KMS-11 (cell line): ENCODE measurements at regions not wholly inside any gene's neighbourhood (a gene's known extent, or its start where the extent isn't known, plus 50 kb on each side); places are given as distances from the start of the nearest gene placed in this dataset.

Experiments used
- H2AFZ ChIP-seq: fragments of 200-600 bp; sonication (generic); 2 replicates; pipeline ENCODE4 v1.6.1; 2016; ENCODE audit warnings: antibody characterized with exemption, mixed run types, low read depth
- H3K27ac ChIP-seq: fragments of 200-600 bp; sonication (generic); 2 replicates; pipeline ENCODE4 v1.6.1; 2016; ENCODE audit warnings: mild to moderate bottlenecking, mixed run types
- H3K27me3 ChIP-seq: fragments of 200-600 bp; sonication (generic); 2 replicates; pipeline ENCODE4 v1.6.1; 2017; ENCODE audit warnings: mild to moderate bottlenecking, low read depth, mixed run types, moderate library complexity; ENCODE audit not compliant: insufficient read depth
- H3K36me3 ChIP-seq: fragments of 200-600 bp; sonication (generic); 2 replicates; pipeline ENCODE4 v1.6.1; 2017; ENCODE audit warnings: mild to moderate bottlenecking, mixed run types; ENCODE audit not compliant: insufficient read depth
- H3K4me1 ChIP-seq: fragments of 200-600 bp; sonication (generic); 2 replicates; pipeline ENCODE4 v1.6.1; 2016; ENCODE audit warnings: mild to moderate bottlenecking, low read depth, mixed run types; ENCODE audit not compliant: poor library complexity, severe bottlenecking
- H3K4me2 ChIP-seq: fragments of 200-600 bp; sonication (generic); 2 replicates; pipeline ENCODE4 v1.7.0; 2016; ENCODE audit warnings: mild to moderate bottlenecking, mixed run types
- H3K4me3 ChIP-seq: fragments of 200-600 bp; sonication (generic); IDR thresholded peaks from 2 replicates; pipeline ENCODE4 v1.6.1; 2017; ENCODE audit warnings: low read depth, low read length, mixed read lengths; ENCODE audit not compliant: insufficient read depth
- H3K79me2 ChIP-seq: fragments of 200-600 bp; sonication (generic); 2 replicates; pipeline ENCODE4 v1.6.1; 2016; ENCODE audit warnings: low read depth, mixed run types; ENCODE audit not compliant: insufficient read depth
- H3K9ac ChIP-seq: fragments of 200-600 bp; sonication (generic); 2 replicates; pipeline ENCODE4 v1.6.1; 2016; ENCODE audit warnings: mild to moderate bottlenecking, mixed run types
- H4K20me1 ChIP-seq: fragments of 200-600 bp; sonication (generic); 2 replicates; pipeline ENCODE4 v1.6.1; 2016; ENCODE audit warnings: mild to moderate bottlenecking, mixed run types; ENCODE audit not compliant: insufficient read depth
- CTCF ChIP-seq: fragments of 200-600 bp; sonication (generic); conservative IDR thresholded peaks from 2 replicates; pipeline ENCODE4 v1.6.1; 2017; ENCODE audit warnings: low read depth, mild to moderate bottlenecking, antibody characterized with exemption, low read length, moderate library complexity, mixed read lengths

GRCh38 chr19:31985001-31985605 is 360.3 kb upstream of the ZNF507 start:
- no peak for TF ChIP-seq CTCF
- Histone ChIP-seq H3K4me2 (no peak overlapping the region), H4K20me1 (no peaks in the 10 kb centered on the region), H3K36me3 (no peaks in the 10 kb centered on the region), H3K4me3 (no peak overlapping the region), H3K79me2 (no peaks in the 10 kb centered on the region), H3K27ac (no peak overlapping the region), H3K9ac (no peak overlapping the region), H3K27me3 (no peaks in the 10 kb centered on the region), H2AFZ (no peak overlapping the region), H3K4me1 (no peaks in the 10 kb centered on the region)

GRCh38 chr19:31986951-31987350 is 358.5 kb upstream of the ZNF507 start:
- Histone ChIP-seq H3K4me3 (no peak overlapping the region), H3K4me2 (no peak overlapping the region), H4K20me1 (no peaks in the 10 kb centered on the region), H3K27ac (no peak overlapping the region), H2AFZ (no peak overlapping the region), H3K36me3 (no peaks in the 10 kb centered on the region), H3K9ac (no peak overlapping the region), H3K4me1 (no peaks in the 10 kb centered on the region), H3K79me2 (no peaks in the 10 kb centered on the region), H3K27me3 (no peaks in the 10 kb centered on the region)
- no peak for TF ChIP-seq CTCF

- Histone ChIP-seq H3K36me3 (no peaks in the 10 kb centered on the region), H3K79me2 (no peaks in the 10 kb centered on the region), H3K27ac (no peak overlapping the region), H3K4me1 (no peaks in the 10 kb centered on the region), H2AFZ (no peak overlapping the region), H3K4me3 (no peak overlapping the region), H4K20me1 (no peaks in the 10 kb centered on the region), H3K4me2 (no peak overlapping the region), H3K9ac (no peak overlapping the region), H3K27me3 (no peaks in the 10 kb centered on the region)
- no peak for TF ChIP-seq CTCF
Measured at GRCh38 chr19:31988256-31988655, 357.2 kb upstream of the ZNF507 start.

GRCh38 chr19:31991984-31992655 is 353.3 kb upstream of the ZNF507 start:
- Histone ChIP-seq H3K4me3 (no peak overlapping the region), H3K4me1 (no peaks in the 10 kb centered on the region)

More at GRCh38 chr19:31991984-31992655, 353.3 kb upstream of the ZNF507 start:
- Histone ChIP-seq H3K27ac (no peak overlapping the region), H3K79me2 (no peaks in the 10 kb centered on the region), H2AFZ (no peak overlapping the region), H3K36me3 (no peaks in the 10 kb centered on the region), H3K9ac (no peak overlapping the region), H3K4me2 (no peak overlapping the region), H3K27me3 (no peaks in the 10 kb centered on the region), H4K20me1 (no peaks in the 10 kb centered on the region)
- no peak for TF ChIP-seq CTCF
